BJ (cell line): ENCODE measurements at regions not wholly inside any gene's neighbourhood (a gene's known extent, or its start where the extent isn't known, plus 50 kb on each side); places are given as distances from the start of the nearest gene placed in this dataset.

Experiments used
- CTCF ChIA-PET: fragments of 350-600 bp; formaldehyde crosslinking; extraction: SDS; loops from one replicate; lab custom pipeline; 2021; ENCODE audit warnings: antibody characterized with exemption, inconsistent platforms; lab: Yijun Ruan, JAX
- POLR2A ChIA-PET: fragments of 300-600 bp; sonication (Branson Sonifier 250); formaldehyde crosslinking; extraction: SDS; loops from one replicate; lab custom pipeline; 2021; ENCODE audit warnings: antibody characterized with exemption; lab: Charles Lee
- DNase-seq: peaks from one replicate; pipeline ENCODE4 v3.0.0-alpha.2; 2011; ENCODE audit warnings: low read depth
- H3K27me3 ChIP-seq: 2 replicates; pipeline ENCODE4 v1.6.0; 2011; ENCODE audit warnings: low read length; ENCODE audit not compliant: control insufficient read depth, insufficient read depth
- H3K36me3 ChIP-seq: 2 replicates; pipeline ENCODE4 v1.5.1; 2011; ENCODE audit warnings: low read length; ENCODE audit not compliant: control insufficient read depth, insufficient read depth
- H3K4me3 ChIP-seq: 2 replicates; pipeline ENCODE4 v1.5.1; 2011; ENCODE audit warnings: low read depth, mild to moderate bottlenecking, control low read depth, low read length
- CTCF ChIP-seq: IDR thresholded peaks from 2 replicates; pipeline ENCODE4 v1.5.1; 2011; ENCODE audit warnings: low read depth, mild to moderate bottlenecking, control low read depth, inconsistent platforms, low read length, moderate library complexity; ENCODE audit not compliant: insufficient read depth

GRCh38 chr11:112529071-112529470 lies 268.4 kb upstream of the PLET1 start:
- no peak for TF ChIP-seq CTCF
- Histone ChIP-seq H3K36me3 (no peaks in the 10 kb centered on the region), H3K27me3 (peaks cover 4% of the 10 kb centered on the region; the same call in 1 of the 2 replicates), H3K4me3 (no peak overlapping the region)
- POLR2A ChIA-PET: no interaction called here
- DNase-seq: no peak
- CTCF ChIA-PET: interaction anchor here (1.1 kb wide), 1 partner anchor 17 kb away, joined by 3 read pairs; no protein-coding TSS in a partner anchor

DNA sequence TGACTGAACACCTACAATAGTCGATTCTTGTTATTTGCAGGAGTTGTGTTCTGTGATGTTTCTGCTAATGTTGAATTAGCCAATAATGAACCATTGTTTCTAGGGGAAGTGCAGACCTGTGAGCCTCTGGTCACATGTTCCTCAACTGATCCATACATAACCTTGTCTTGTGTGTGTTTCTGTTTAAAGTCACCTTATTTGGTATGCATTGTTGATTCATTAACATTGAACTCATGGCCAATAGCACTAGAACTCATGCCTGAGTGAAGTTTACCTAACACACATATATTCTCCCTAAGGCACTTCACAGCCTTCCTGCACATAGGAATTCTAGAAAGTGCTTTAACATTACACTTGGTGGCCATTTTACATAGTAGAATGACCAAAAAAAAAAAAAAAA lies 271.8 kb upstream of the PLET1 start:
- POLR2A ChIA-PET: no interaction called here
- DNase-seq: no peak
- no peak for TF ChIP-seq CTCF
- no peaks in the 10 kb centered on the region for H3K36me3 ChIP-seq
- H3K27me3 ChIP-seq: peaks cover 4% of the 10 kb centered on the region; the same call in 1 of the 2 replicates
- CTCF ChIA-PET: interaction anchor here (1.0 kb wide), 1 partner anchor 56 kb away, joined by 3 read pairs; no protein-coding TSS in a partner anchor
- H3K4me3 ChIP-seq: no peak overlapping the region

- H3K4me3 ChIP-seq: no peak overlapping the region
- H3K36me3 ChIP-seq: no peaks in the 10 kb centered on the region
- DNase-seq: no peak
- H3K27me3 ChIP-seq: peaks cover 4% of the 10 kb centered on the region; the same call in 1 of the 2 replicates
- no peak for TF ChIP-seq CTCF
- CTCF ChIA-PET: no interaction called here
- POLR2A ChIA-PET: no interaction called here
Measured at GRCh38 chr11:112533682-112534081, 273.0 kb upstream of the PLET1 start.

DNA sequence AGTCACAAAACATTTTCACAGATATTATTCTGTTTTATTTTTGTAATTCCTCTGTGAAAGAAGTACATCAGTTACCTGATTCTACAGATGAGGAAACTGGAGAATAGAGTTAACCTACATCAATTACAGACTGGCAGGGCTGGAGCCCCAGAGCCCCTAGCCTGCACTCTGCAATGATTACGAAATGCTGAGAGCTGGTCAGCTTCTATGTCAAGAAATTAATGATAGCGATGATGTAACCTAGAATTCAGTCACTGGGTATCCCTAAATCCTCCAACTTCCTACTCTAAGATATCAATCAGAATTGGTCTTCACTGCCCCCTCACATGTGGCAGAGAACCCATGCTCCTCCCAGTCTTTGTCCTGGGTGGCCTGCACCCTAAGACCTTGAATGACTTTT lies 273.5 kb upstream of the PLET1 start:
- POLR2A ChIA-PET: no interaction called here
- DNase-seq: no peak
- H3K4me3 ChIP-seq: no peak overlapping the region
- CTCF ChIA-PET: no interaction called here
- no peak for TF ChIP-seq CTCF
- peaks cover 4% of the 10 kb centered on the region; the same call in 1 of the 2 replicates for H3K27me3 ChIP-seq
- H3K36me3 ChIP-seq: no peaks in the 10 kb centered on the region

GRCh38 chr11:112537026-112537425 lies 276.4 kb upstream of the PLET1 start:
- no peaks in the 10 kb centered on the region for H3K36me3 ChIP-seq
- peaks cover 1% of the 10 kb centered on the region; the same call in 1 of the 2 replicates for H3K27me3 ChIP-seq
- no peak for TF ChIP-seq CTCF
- ChIA-PET CTCF (no interaction called here), POLR2A (interaction anchor here (0.6 kb wide), 1 partner anchor 30 kb away, joined by 3 read pairs; no protein-coding TSS in a partner anchor)
- no peak overlapping the region for H3K4me3 ChIP-seq
- no peak for DNase-seq
